ENCODE measurements at regions not wholly inside any gene's neighbourhood (a gene's known extent, or its start where the extent isn't known, plus 50 kb on each side); places are given as distances from the start of the nearest gene placed in this dataset.

- H3K4me3 Mint-ChIP-seq: no peak overlapping the region
- no peak for ATAC-seq (replicated peaks)
Measured at GRCh38 chr10:33669904-33670303, 335.4 kb upstream of the NRP1 start.

GRCh38 chr10:33666686-33667480 is 332.4 kb upstream of the NRP1 start:
- Mint-ChIP-seq H3K27me3 (peaks cover 11 to 18% of the 10 kb centered on the region in 2 donors), H3K36me3 (ENCODE audit: insufficient read depth) (no peaks in the 10 kb centered on the region), H3K27ac (no peak overlapping the region), H3K4me1 (ENCODE audit: low read depth in 2 of 2) (peaks cover 0 to 3% of the 10 kb centered on the region in 2 donors), H3K9me3 (peaks cover 0 to 9% of the 10 kb centered on the region in 2 donors), H3K4me3 (no peak overlapping the region)
- no peak for DNase-seq
- ATAC-seq (replicated peaks): no peak

More at GRCh38 chr10:33669904-33670303, 335.4 kb upstream of the NRP1 start:
- no peaks in the 10 kb centered on the region for H3K27me3 Mint-ChIP-seq
- no peaks in the 10 kb centered on the region for H3K36me3 Mint-ChIP-seq (ENCODE audit: insufficient read depth)
- DNase-seq: no peak
- H3K9me3 Mint-ChIP-seq: peaks cover 0 to 2% of the 10 kb centered on the region in 2 donors
- no peak overlapping the region for H3K27ac Mint-ChIP-seq
- H3K4me1 Mint-ChIP-seq (ENCODE audit: low read depth in 2 of 2): no peaks in the 10 kb centered on the region

GRCh38 chr10:33665501-33665900 is 331.0 kb upstream of the NRP1 start:
- H3K27ac Mint-ChIP-seq: no peak overlapping the region
- peaks cover 11 to 32% of the 10 kb centered on the region in 2 donors for H3K27me3 Mint-ChIP-seq
- H3K4me1 Mint-ChIP-seq (ENCODE audit: low read depth in 2 of 2): peaks cover 0 to 5% of the 10 kb centered on the region in 2 donors
- H3K4me3 Mint-ChIP-seq: no peak overlapping the region
- ATAC-seq (replicated peaks) (no peak), DNase-seq (no peak)
- no peaks in the 10 kb centered on the region for H3K36me3 Mint-ChIP-seq (ENCODE audit: insufficient read depth)
- H3K9me3 Mint-ChIP-seq: peaks cover 0 to 9% of the 10 kb centered on the region in 2 donors

GRCh38 chr10:33664070-33664469 is 329.6 kb upstream of the NRP1 start:
- peaks cover 16 to 43% of the 10 kb centered on the region in 2 donors for H3K27me3 Mint-ChIP-seq
- H3K4me3 Mint-ChIP-seq: no peak overlapping the region
- ATAC-seq (replicated peaks) (no peak), DNase-seq (no peak)
- no peaks in the 10 kb centered on the region for H3K36me3 Mint-ChIP-seq (ENCODE audit: insufficient read depth)
- H3K27ac Mint-ChIP-seq: no peak overlapping the region
- peaks cover 0 to 9% of the 10 kb centered on the region in 2 donors for H3K9me3 Mint-ChIP-seq
- H3K4me1 Mint-ChIP-seq (ENCODE audit: low read depth in 2 of 2): peaks cover 0 to 5% of the 10 kb centered on the region in 2 donors

- no peaks in the 10 kb centered on the region for H3K36me3 Mint-ChIP-seq (ENCODE audit: insufficient read depth)
- no peak for DNase-seq
- no peak for ATAC-seq (replicated peaks)
- no peak overlapping the region for H3K27ac Mint-ChIP-seq
- peaks cover 16 to 43% of the 10 kb centered on the region in 2 donors for H3K27me3 Mint-ChIP-seq
- no peak overlapping the region for H3K4me3 Mint-ChIP-seq
- H3K4me1 Mint-ChIP-seq (ENCODE audit: low read depth in 2 of 2): peaks cover 0 to 5% of the 10 kb centered on the region in 2 donors
- peaks cover 0 to 7% of the 10 kb centered on the region in 2 donors for H3K9me3 Mint-ChIP-seq
Measured at GRCh38 chr10:33661580-33662336, 327.3 kb upstream of the NRP1 start.

GRCh38 chr10:33660329-33660728 is 325.9 kb upstream of the NRP1 start:
- peaks cover 3 to 7% of the 10 kb centered on the region in 2 donors for H3K4me1 Mint-ChIP-seq (ENCODE audit: low read depth in 2 of 2)
- H3K27me3 Mint-ChIP-seq: peaks cover 16 to 43% of the 10 kb centered on the region in 2 donors
- no peaks in the 10 kb centered on the region for H3K36me3 Mint-ChIP-seq (ENCODE audit: insufficient read depth)
- no peak for ATAC-seq (replicated peaks)
- peaks cover 0 to 7% of the 10 kb centered on the region in 2 donors for H3K9me3 Mint-ChIP-seq
- no peak for DNase-seq
- H3K4me3 Mint-ChIP-seq: no peak overlapping the region
- no peak overlapping the region for H3K27ac Mint-ChIP-seq

- H3K36me3 Mint-ChIP-seq (ENCODE audit: insufficient read depth): no peaks in the 10 kb centered on the region
- DNase-seq (no peak), ATAC-seq (replicated peaks) (no peak)
- no peak overlapping the region for H3K27ac Mint-ChIP-seq
- no peak overlapping the region for H3K4me3 Mint-ChIP-seq
- peaks cover 8 to 9% of the 10 kb centered on the region in 2 donors for H3K4me1 Mint-ChIP-seq (ENCODE audit: low read depth in 2 of 2)
- H3K27me3 Mint-ChIP-seq: peaks cover 11 to 35% of the 10 kb centered on the region in 2 donors
- no peaks in the 10 kb centered on the region for H3K9me3 Mint-ChIP-seq
Measured at GRCh38 chr10:33657913-33658312, 323.4 kb upstream of the NRP1 start.

- ATAC-seq (replicated peaks): no peak
- Mint-ChIP-seq H3K4me1 (ENCODE audit: low read depth in 2 of 2) (peaks cover 8 to 9% of the 10 kb centered on the region in 2 donors), H3K9me3 (no peaks in the 10 kb centered on the region), H3K27ac (no peak overlapping the region), H3K27me3 (peaks cover 6 to 29% of the 10 kb centered on the region in 2 donors), H3K4me3 (no peak overlapping the region), H3K36me3 (ENCODE audit: insufficient read depth) (no peaks in the 10 kb centered on the region)
- no peak for DNase-seq
Measured at GRCh38 chr10:33657154-33657908, 322.9 kb upstream of the NRP1 start.

- DNase-seq (no peak), ATAC-seq (replicated peaks) (no peak)
- H3K4me3 Mint-ChIP-seq: no peak overlapping the region
- H3K36me3 Mint-ChIP-seq (ENCODE audit: insufficient read depth): no peaks in the 10 kb centered on the region
- H3K4me1 Mint-ChIP-seq (ENCODE audit: low read depth in 2 of 2): peaks cover 4 to 8% of the 10 kb centered on the region in 2 donors
- H3K27ac Mint-ChIP-seq: no peak overlapping the region
- peaks cover 0 to 3% of the 10 kb centered on the region in 2 donors for H3K9me3 Mint-ChIP-seq
- H3K27me3 Mint-ChIP-seq: peaks cover 5 to 15% of the 10 kb centered on the region in 2 donors
Measured at GRCh38 chr10:33655921-33656320, 321.5 kb upstream of the NRP1 start.

- Mint-ChIP-seq H3K27me3 (peaks cover 5 to 9% of the 10 kb centered on the region in 2 donors), H3K36me3 (ENCODE audit: insufficient read depth) (no peaks in the 10 kb centered on the region), H3K9me3 (peaks cover 0 to 3% of the 10 kb centered on the region in 2 donors), H3K4me3 (peak overlapping the region in 1 of 2 donors; percentile 42), H3K4me1 (ENCODE audit: low read depth in 2 of 2) (peaks cover 4 to 8% of the 10 kb centered on the region in 2 donors), H3K27ac (no peak overlapping the region)
- ATAC-seq (replicated peaks): no peak
- DNase-seq: no peak
Measured at GRCh38 chr10:33655165-33655815, 320.8 kb upstream of the NRP1 start.

- H3K27ac Mint-ChIP-seq: no peak overlapping the region
- no peaks in the 10 kb centered on the region for H3K36me3 Mint-ChIP-seq (ENCODE audit: insufficient read depth)
- ATAC-seq (replicated peaks) (no peak), DNase-seq (no peak)
- H3K9me3 Mint-ChIP-seq: peaks cover 0 to 3% of the 10 kb centered on the region in 2 donors
- H3K27me3 Mint-ChIP-seq: peaks cover 3 to 7% of the 10 kb centered on the region in 2 donors
- no peak overlapping the region for H3K4me3 Mint-ChIP-seq
- peaks cover 4 to 8% of the 10 kb centered on the region in 2 donors for H3K4me1 Mint-ChIP-seq (ENCODE audit: low read depth in 2 of 2)
Measured at GRCh38 chr10:33653584-33654367, 319.3 kb upstream of the NRP1 start.

- ATAC-seq (replicated peaks): no peak
- H3K36me3 Mint-ChIP-seq (ENCODE audit: insufficient read depth): no peaks in the 10 kb centered on the region
- H3K4me1 Mint-ChIP-seq (ENCODE audit: low read depth in 2 of 2): peaks cover 4 to 8% of the 10 kb centered on the region in 2 donors
- DNase-seq: no peak
- H3K27me3 Mint-ChIP-seq: peaks cover 11 to 12% of the 10 kb centered on the region in 2 donors
- no peak overlapping the region for H3K4me3 Mint-ChIP-seq
- no peak overlapping the region for H3K27ac Mint-ChIP-seq
- peaks cover 0 to 3% of the 10 kb centered on the region in 2 donors for H3K9me3 Mint-ChIP-seq
Measured at GRCh38 chr10:33652870-33653269, 318.4 kb upstream of the NRP1 start.

Data from effector memory CD8-positive, alpha-beta T cell (primary cell).